ENCODE measurements at regions not wholly inside any gene's neighbourhood (a gene's known extent, or its start where the extent isn't known, plus 50 kb on each side); places are given as distances from the start of the nearest gene placed in this dataset.
"Not testable (repeated sequence)": the region's sequence is repeated elsewhere in the genome, so short reads cannot be mapped to it uniquely, and the experiment has no call there.

- DNase-seq (ENCODE audit: low read depth), result no peak
- no peak for TF ChIP-seq CTCF (IDR thresholded peaks at IDR 0.05; ENCODE audit: low read length, missing control alignments)
- H3K4me3 ChIP-seq (replicated peaks; ENCODE audit: low read depth, low read length), result no peak overlapping the region
Observed at GRCh38 chr10:84600947-84601346, 272.6 kb downstream of the CCSER2 start.

DNA sequence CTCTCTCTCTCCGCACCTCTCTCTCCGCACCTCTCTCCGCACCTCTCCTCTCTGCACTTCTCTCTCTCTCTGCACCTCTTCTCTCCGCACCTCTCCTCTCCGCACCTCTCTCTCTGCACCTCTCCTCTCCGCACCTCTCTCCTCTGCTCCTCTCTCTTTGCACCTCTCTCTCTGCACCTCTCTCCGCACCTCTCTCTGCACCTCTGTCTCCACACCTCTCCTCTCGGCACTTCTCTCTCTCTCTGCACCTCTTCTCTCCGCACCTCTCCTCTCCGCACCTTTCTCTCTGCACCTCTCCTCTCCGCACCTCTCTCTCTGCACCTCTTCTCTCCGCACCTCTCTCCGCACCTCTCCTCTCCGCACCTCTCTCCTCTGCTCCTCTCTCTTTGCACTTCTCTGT, 274.2 kb downstream of the CCSER2 start:
- DNase-seq (ENCODE audit: low read depth); H3K4me3 ChIP-seq (replicated peaks; ENCODE audit: low read depth, low read length): not testable (repeated sequence)

- no peak for TF ChIP-seq CTCF (IDR thresholded peaks at IDR 0.05; ENCODE audit: low read length, missing control alignments)
- no peak for DNase-seq (ENCODE audit: low read depth)
Observed at GRCh38 chr10:84603971-84604370, 275.6 kb downstream of the CCSER2 start.

GRCh38 chr10:84605802-84606201, 277.4 kb downstream of the CCSER2 start:
- H3K4me3 ChIP-seq (replicated peaks; ENCODE audit: low read depth, low read length), result no peak overlapping the region
- no peak for TF ChIP-seq CTCF (IDR thresholded peaks at IDR 0.05; ENCODE audit: low read length, missing control alignments)
- no peak for DNase-seq (ENCODE audit: low read depth)

More at GRCh38 chr10:84603971-84604370, 275.6 kb downstream of the CCSER2 start:
- no peak overlapping the region for H3K4me3 ChIP-seq (replicated peaks; ENCODE audit: low read depth, low read length)

DNA sequence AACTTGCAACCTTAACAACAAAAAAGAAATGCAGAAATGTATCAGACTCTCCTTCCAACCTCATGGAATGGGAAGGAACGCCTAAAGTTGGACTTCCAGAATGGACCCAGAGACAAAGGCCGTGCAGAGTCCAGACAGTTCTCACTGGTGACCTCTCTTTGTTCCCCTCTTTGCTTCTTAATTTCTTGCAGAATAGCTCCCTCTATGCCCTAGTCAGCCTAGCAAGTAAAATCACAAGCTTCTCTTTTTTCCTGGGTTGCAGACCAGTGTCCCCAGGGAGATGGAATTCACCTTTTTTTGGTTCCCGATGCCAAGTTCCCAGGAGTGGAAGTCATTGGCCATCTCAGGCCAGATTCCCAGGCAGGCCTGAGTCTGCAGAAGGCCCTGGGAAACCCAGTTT, 278.0 kb downstream of the CCSER2 start:
- no peak for TF ChIP-seq CTCF (IDR thresholded peaks at IDR 0.05; ENCODE audit: low read length, missing control alignments)
- H3K4me3 ChIP-seq (replicated peaks; ENCODE audit: low read depth, low read length), result no peak overlapping the region
- DNase-seq (ENCODE audit: low read depth), result no peak

DNA sequence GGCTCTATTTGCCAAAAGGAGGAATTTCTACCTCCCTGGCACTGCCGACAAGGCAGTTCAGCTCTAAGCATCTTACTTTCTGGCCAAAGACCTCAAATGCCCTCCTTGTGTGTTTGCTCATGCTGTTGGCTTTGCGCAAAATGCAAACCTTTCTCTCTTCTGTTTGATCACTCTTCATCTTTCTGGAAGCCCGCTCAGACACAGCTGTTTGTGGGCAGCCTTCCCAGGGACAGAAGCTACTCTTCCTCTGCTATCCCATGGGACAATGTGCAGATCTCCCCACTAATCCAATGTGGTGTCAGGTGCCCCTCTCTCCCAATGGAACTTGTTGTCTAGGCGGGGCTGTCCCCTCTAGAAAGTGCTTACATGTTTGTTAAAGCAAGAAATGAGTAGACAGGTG, 278.7 kb downstream of the CCSER2 start:
- H3K4me3 ChIP-seq (replicated peaks; ENCODE audit: low read depth, low read length), result no peak overlapping the region
- no peak for TF ChIP-seq CTCF (IDR thresholded peaks at IDR 0.05; ENCODE audit: low read length, missing control alignments)
- DNase-seq (ENCODE audit: low read depth), result no peak

- TF ChIP-seq CTCF (IDR thresholded peaks at IDR 0.05; ENCODE audit: low read length, missing control alignments), result no peak
- H3K4me3 ChIP-seq (replicated peaks; ENCODE audit: low read depth, low read length), result no peak overlapping the region
- DNase-seq (ENCODE audit: low read depth), result no peak
Observed at GRCh38 chr10:84607523-84607922, 279.1 kb downstream of the CCSER2 start.

GRCh38 chr10:84608126-84608525, 279.7 kb downstream of the CCSER2 start:
- no peak overlapping the region for H3K4me3 ChIP-seq (replicated peaks; ENCODE audit: low read depth, low read length)
- TF ChIP-seq CTCF (IDR thresholded peaks at IDR 0.05; ENCODE audit: low read length, missing control alignments), result no peak
- DNase-seq (ENCODE audit: low read depth), result no peak

All from fibroblast of pulmonary artery (primary cell).